Neural progenitor cell (in vitro differentiated cells): ENCODE measurements at regions not wholly inside any gene's neighbourhood (a gene's known extent, or its start where the extent isn't known, plus 50 kb on each side); places are given as distances from the start of the nearest gene placed in this dataset.
"Not testable (repeated sequence)": the region's sequence is repeated elsewhere in the genome, so short reads cannot be mapped to it uniquely, and the experiment has no call there.

Experiments used
- DNase-seq: peaks from one replicate; pipeline ENCODE4 v3.0.0-alpha.2; 2016; ENCODE audit warnings: low spot score
- H2AFZ ChIP-seq: fragments of 200-600 bp; sonication (generic); replicated peaks from 2 replicates; pipeline ENCODE4 v1.6.1; 2016; ENCODE audit warnings: antibody characterized with exemption
- H3F3A ChIP-seq: fragments of 200-600 bp; sonication (generic); 2 replicates; pipeline ENCODE4 v1.6.1; 2016; ENCODE audit warnings: antibody characterized with exemption, low read depth
- H3K27ac ChIP-seq: fragments of 200-600 bp; sonication (generic); 2 replicates; pipeline ENCODE4 v1.5.1; 2016; ENCODE audit warnings: mild to moderate bottlenecking
- H3K27me3 ChIP-seq: fragments of 200-600 bp; sonication (generic); 2 replicates; pipeline ENCODE4 v1.6.1; 2016; ENCODE audit warnings: mild to moderate bottlenecking, moderate library complexity
- H3K36me3 ChIP-seq: fragments of 200-600 bp; sonication (generic); 2 replicates; pipeline ENCODE4 v1.5.1; 2016
- H3K4me1 ChIP-seq: fragments of 200-600 bp; sonication (generic); 2 replicates; pipeline ENCODE4 v1.6.1; 2016; ENCODE audit warnings: mixed run types
- H3K4me2 ChIP-seq: fragments of 200-600 bp; sonication (generic); 2 replicates; pipeline ENCODE4 v1.6.1; 2016
- H3K4me3 ChIP-seq: fragments of 200-600 bp; sonication (generic); 2 replicates; pipeline ENCODE4 v1.5.1; 2016
- H3K79me2 ChIP-seq: fragments of 200-600 bp; sonication (generic); 2 replicates; pipeline ENCODE4 v1.6.1; 2016; ENCODE audit warnings: low read depth
- H3K9ac ChIP-seq: fragments of 200-600 bp; sonication (generic); 2 replicates; pipeline ENCODE4 v1.6.1; 2016
- H3K9me3 ChIP-seq: fragments of 200-600 bp; sonication (generic); 2 replicates; pipeline ENCODE4 v1.5.1; 2016; ENCODE audit warnings: low read depth
- H4K20me1 ChIP-seq: fragments of 200-600 bp; sonication (generic); 2 replicates; pipeline ENCODE4 v1.6.1; 2016; ENCODE audit warnings: low read depth
- H3K27ac Mint-ChIP-seq: 3 replicates; pipeline ENCODE4 v1.8.0; 2021; ENCODE audit warnings: mixed read lengths
- H3K27me3 Mint-ChIP-seq: 2 replicates; pipeline ENCODE4 v1.8.0; 2022; ENCODE audit warnings: low read depth, mild to moderate bottlenecking, inconsistent platforms, moderate library complexity, mixed read lengths; ENCODE audit not compliant: insufficient read depth
- H3K36me3 Mint-ChIP-seq: 3 replicates; pipeline ENCODE4 v1.8.0; 2021; ENCODE audit warnings: mixed read lengths
- H3K4me1 Mint-ChIP-seq: 3 replicates; pipeline ENCODE4 v1.8.0; 2021; ENCODE audit warnings: mixed read lengths
- H3K4me3 Mint-ChIP-seq: 3 replicates; pipeline ENCODE4 v1.8.0; 2021; ENCODE audit warnings: mild to moderate bottlenecking, moderate library complexity, mixed read lengths
- H3K9me3 Mint-ChIP-seq: 3 replicates; pipeline ENCODE4 v1.8.0; 2020; ENCODE audit warnings: mixed read lengths
- CTCF ChIP-seq: fragments of 200-600 bp; sonication (generic); IDR thresholded peaks from 2 replicates; pipeline ENCODE4 v1.5.1; 2017; ENCODE audit warnings: antibody characterized with exemption, mild to moderate bottlenecking
- EZH2 ChIP-seq: fragments of 200-600 bp; sonication (generic); IDR thresholded peaks from 2 replicates; pipeline ENCODE4 v1.6.1; 2017; ENCODE audit warnings: antibody characterized with exemption, mild to moderate bottlenecking, moderate library complexity
- EZH2phosphoT487 ChIP-seq: fragments of 200-600 bp; sonication (generic); IDR thresholded peaks from 2 replicates; pipeline ENCODE4 v1.6.1; 2017; ENCODE audit warnings: antibody characterized with exemption

GRCh38 chr22:26768952-26769351 lies 111.6 kb downstream of the MIAT start:
- H3K36me3 Mint-ChIP-seq = peaks cover 6% of the 10 kb centered on the region
- Histone ChIP-seq H2AFZ (no peak overlapping the region), H3K4me3 (no peak overlapping the region), H3K9me3 (no peaks in the 10 kb centered on the region), H3K27me3 (no peaks in the 10 kb centered on the region), H3K4me2 (no peak overlapping the region), H4K20me1 (no peaks in the 10 kb centered on the region), H3K36me3 (no peaks in the 10 kb centered on the region), H3K27ac (no peak overlapping the region), H3K79me2 (no peaks in the 10 kb centered on the region), H3K4me1 (no peaks in the 10 kb centered on the region), H3F3A (no peaks in the 10 kb centered on the region), H3K9ac (no peak overlapping the region)
- peaks cover 8% of the 10 kb centered on the region for H3K9me3 Mint-ChIP-seq
- H3K27ac Mint-ChIP-seq = no peak overlapping the region
- no peak overlapping the region for H3K4me3 Mint-ChIP-seq
- DNase-seq = no peak
- TF ChIP-seq EZH2 (no peak), CTCF (no peak), EZH2phosphoT487 (no peak)
- peaks cover 4% of the 10 kb centered on the region for H3K27me3 Mint-ChIP-seq
- peaks cover 35% of the 10 kb centered on the region for H3K4me1 Mint-ChIP-seq

GRCh38 chr22:26769663-26770062 lies 112.3 kb downstream of the MIAT start:
- no peak overlapping the region for H3K4me2 ChIP-seq
- no peaks in the 10 kb centered on the region for H3K36me3 ChIP-seq
- H3K4me1 ChIP-seq = no peaks in the 10 kb centered on the region
- Mint-ChIP-seq H3K9me3 (peaks cover 12% of the 10 kb centered on the region), H3K4me1 (peaks cover 33% of the 10 kb centered on the region), H3K27me3 (peaks cover 4% of the 10 kb centered on the region), H3K4me3 (no peak overlapping the region), H3K36me3 (peaks cover 9% of the 10 kb centered on the region), H3K27ac (no peak overlapping the region)
- no peak overlapping the region for H3K27ac ChIP-seq
- H3K79me2 ChIP-seq = no peaks in the 10 kb centered on the region
- H3K9me3 ChIP-seq = no peaks in the 10 kb centered on the region
- no peak overlapping the region for H2AFZ ChIP-seq
- H4K20me1 ChIP-seq = no peaks in the 10 kb centered on the region
- DNase-seq = no peak
- no peak overlapping the region for H3K4me3 ChIP-seq
- no peak for TF ChIP-seq EZH2
- no peak for TF ChIP-seq CTCF
- no peak for TF ChIP-seq EZH2phosphoT487
- H3F3A ChIP-seq = no peaks in the 10 kb centered on the region
- H3K27me3 ChIP-seq = no peaks in the 10 kb centered on the region
- H3K9ac ChIP-seq = no peak overlapping the region

- Histone ChIP-seq H3F3A (no peaks in the 10 kb centered on the region), H3K36me3 (no peaks in the 10 kb centered on the region), H3K4me3 (no peak overlapping the region), H2AFZ (no peak overlapping the region), H3K27ac (no peak overlapping the region), H4K20me1 (no peaks in the 10 kb centered on the region), H3K79me2 (no peaks in the 10 kb centered on the region), H3K9me3 (no peaks in the 10 kb centered on the region), H3K27me3 (no peaks in the 10 kb centered on the region), H3K9ac (no peak overlapping the region), H3K4me2 (no peak overlapping the region), H3K4me1 (no peaks in the 10 kb centered on the region)
- Mint-ChIP-seq H3K27me3 (peaks cover 4% of the 10 kb centered on the region), H3K27ac (no peak overlapping the region), H3K36me3 (peaks cover 11% of the 10 kb centered on the region), H3K4me1 (peaks cover 30% of the 10 kb centered on the region), H3K4me3 (no peak overlapping the region), H3K9me3 (peaks cover 17% of the 10 kb centered on the region)
- no peak for TF ChIP-seq EZH2
- TF ChIP-seq EZH2phosphoT487 = no peak
- no peak for TF ChIP-seq CTCF
- no peak for DNase-seq
Measured at GRCh38 chr22:26770624-26771023, 113.2 kb downstream of the MIAT start.

- not testable (repeated sequence) for H4K20me1 ChIP-seq, H3K4me2 ChIP-seq, H2AFZ ChIP-seq, DNase-seq, H3K27ac ChIP-seq, H3K27ac Mint-ChIP-seq, H3K4me3 ChIP-seq, H3K4me3 Mint-ChIP-seq, H3K36me3 ChIP-seq, H3K27me3 ChIP-seq, H3K79me2 ChIP-seq, H3K27me3 Mint-ChIP-seq, H3K9ac ChIP-seq, H3K9me3 ChIP-seq
- H3K36me3 Mint-ChIP-seq = peaks cover 17% of the 10 kb centered on the region
- peaks cover 13% of the 10 kb centered on the region for H3K9me3 Mint-ChIP-seq
- H3K4me1 Mint-ChIP-seq = peaks cover 36% of the 10 kb centered on the region
- peaks cover 15% of the 10 kb centered on the region for H3F3A ChIP-seq
- H3K4me1 ChIP-seq = peaks cover 14% of the 10 kb centered on the region
Measured at GRCh38 chr22:26773054-26773453, 115.7 kb downstream of the MIAT start.
